ENCODE measurements at regions not wholly inside any gene's neighbourhood (a gene's known extent, or its start where the extent isn't known, plus 50 kb on each side); places are given as distances from the start of the nearest gene placed in this dataset.

DNA sequence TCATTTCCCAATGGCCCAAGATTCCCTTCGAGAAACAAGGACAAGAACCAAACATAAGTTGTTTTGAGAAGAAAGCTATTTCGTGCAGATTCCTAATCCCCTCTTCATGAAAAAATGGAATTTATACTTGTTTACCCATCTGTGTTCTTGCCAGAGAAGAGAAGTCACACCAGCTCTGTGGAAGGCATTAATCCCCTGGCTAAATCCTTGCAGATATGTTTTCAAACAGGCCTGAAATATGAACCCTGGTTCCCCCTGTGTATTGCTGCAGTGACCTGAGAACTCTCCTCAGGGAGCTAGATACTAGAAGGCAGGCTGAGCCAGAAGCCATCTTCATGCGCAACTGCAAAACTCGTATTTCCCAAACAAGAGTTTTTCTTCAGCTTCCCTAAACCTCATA is 337.7 kb downstream of the NEK10 start:
- TF ChIP-seq BHLHE40 (IDR thresholded peaks at IDR 0.05; ENCODE audit: low read depth, low read length): no peak
- in situ Hi-C loops (cut with MboI; ENCODE audit: low sequenced_read_pairs): no loop called here
- Histone ChIP-seq H4K5ac (ENCODE audit: low read depth, low read length) (no peak overlapping the region), H3K4me1 (ENCODE audit: control insufficient read depth, insufficient read depth, low read length) (no peaks in the 10 kb centered on the region), H3K4me3 (ENCODE audit: insufficient read depth, low read depth, low read length) (no peak overlapping the region), H3K18ac (ENCODE audit: low read depth, low read length) (no peak overlapping the region), H3K79me1 (ENCODE audit: low read depth in 1 of 2, low read length in 2 of 2) (no peaks in the 10 kb centered on the region), H3K27me3 (ENCODE audit: control insufficient read depth, insufficient read depth, low read length) (no peaks in the 10 kb centered on the region), H3K4ac (ENCODE audit: low read depth, low read length) (no peak overlapping the region), H2BK20ac (ENCODE audit: low read depth, low read length) (no peak overlapping the region), H3K36me3 (ENCODE audit: control insufficient read depth, insufficient read depth, low read length) (no peaks in the 10 kb centered on the region), H3K14ac (replicated peaks; ENCODE audit: low read depth, low read length) (no peak overlapping the region), H3K4me2 (ENCODE audit: low read depth, low read length) (no peak overlapping the region), H2AK5ac (ENCODE audit: low read depth, low read length) (no peak overlapping the region), H2BK15ac (ENCODE audit: low read depth, low read length) (no peak overlapping the region), H4K8ac (ENCODE audit: low read depth in 2 of 2, low read length in 2 of 2) (no peak overlapping the region), H3K56ac (ENCODE audit: extremely low read depth, insufficient read depth, low read length) (no peak overlapping the region), H3K27ac (ENCODE audit: insufficient read depth, low read length) (no peak overlapping the region), H2BK5ac (ENCODE audit: low read depth, low read length, poor library complexity, severe bottlenecking) (no peak overlapping the region), H2AFZ (replicated peaks; ENCODE audit: low read length, poor library complexity) (no peak overlapping the region), H2AK9ac (replicated peaks; ENCODE audit: low read depth, low read length, poor library complexity) (no peak overlapping the region), H4K91ac (ENCODE audit: insufficient read depth, low read depth, low read length) (no peak overlapping the region), H3K9me1 (ENCODE audit: insufficient read depth, low read length) (no peaks in the 10 kb centered on the region), H2BK120ac (ENCODE audit: low read depth, low read length) (no peak overlapping the region), H4K20me1 (ENCODE audit: insufficient read depth, low read length) (no peaks in the 10 kb centered on the region), H3K9me3 (ENCODE audit: control insufficient read depth, insufficient read depth, low read length) (peaks cover 2% of the 10 kb centered on the region; the same call in 1 of the 2 replicates), H3K23ac (ENCODE audit: low read depth, low read length) (no peak overlapping the region), H3K9ac (ENCODE audit: low read depth, low read length) (no peak overlapping the region)
- ATAC-seq (ENCODE audit: low read depth) (no peak), DNase-seq (no peak)
- POLR2A ChIA-PET (ENCODE audit: unreplicated experiment): interaction anchor here (0.6 kb wide), 1 partner anchor 1079 kb away, joined by 3 read pairs; no protein-coding TSS in a partner anchor
- BruUV-seq (replicated peaks): no TSS peak
- CTCF ChIA-PET: no interaction called here
- WGBS, 2 experiments (ENCODE audit: extremely low coverage in 2 of 2, insufficient read length in 1 of 2): no CpG with 5 or more reads among the region's 4 CpGs
- intact Hi-C loops (cut with micrococcal nuclease): no loop called here
- dilution Hi-C loops (cut with HindIII; ENCODE audit: low sequenced_read_pairs, unreplicated experiment): no loop called here

All from IMR-90 (cell line).